ENCODE measurements at regions not wholly inside any gene's neighbourhood (a gene's known extent, or its start where the extent isn't known, plus 50 kb on each side); places are given as distances from the start of the nearest gene placed in this dataset.
"Not testable (repeated sequence)": the region's sequence is repeated elsewhere in the genome, so short reads cannot be mapped to it uniquely, and the experiment has no call there.

DNA sequence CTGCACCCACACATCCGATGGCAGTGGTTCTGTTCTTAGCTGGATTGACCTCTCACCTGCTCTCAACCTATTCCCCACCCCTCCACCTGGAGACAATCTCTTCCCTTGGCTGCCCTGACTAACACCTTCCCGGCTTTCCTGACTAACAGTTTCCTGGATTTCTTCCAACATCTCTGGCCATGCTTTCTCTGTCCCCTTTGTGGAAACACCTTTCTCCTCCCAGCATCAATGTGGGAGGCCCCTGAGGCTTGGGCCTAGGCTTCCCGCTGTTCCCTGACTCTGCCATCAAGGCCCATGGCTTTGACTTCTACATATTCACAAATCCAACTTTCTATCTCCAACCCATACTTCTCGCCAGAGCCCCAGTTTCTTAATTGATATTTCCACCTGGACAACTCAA is 142.8 kb upstream of the ATP2B2 start (continued):
- TF ChIP-seq, protein P1, sequence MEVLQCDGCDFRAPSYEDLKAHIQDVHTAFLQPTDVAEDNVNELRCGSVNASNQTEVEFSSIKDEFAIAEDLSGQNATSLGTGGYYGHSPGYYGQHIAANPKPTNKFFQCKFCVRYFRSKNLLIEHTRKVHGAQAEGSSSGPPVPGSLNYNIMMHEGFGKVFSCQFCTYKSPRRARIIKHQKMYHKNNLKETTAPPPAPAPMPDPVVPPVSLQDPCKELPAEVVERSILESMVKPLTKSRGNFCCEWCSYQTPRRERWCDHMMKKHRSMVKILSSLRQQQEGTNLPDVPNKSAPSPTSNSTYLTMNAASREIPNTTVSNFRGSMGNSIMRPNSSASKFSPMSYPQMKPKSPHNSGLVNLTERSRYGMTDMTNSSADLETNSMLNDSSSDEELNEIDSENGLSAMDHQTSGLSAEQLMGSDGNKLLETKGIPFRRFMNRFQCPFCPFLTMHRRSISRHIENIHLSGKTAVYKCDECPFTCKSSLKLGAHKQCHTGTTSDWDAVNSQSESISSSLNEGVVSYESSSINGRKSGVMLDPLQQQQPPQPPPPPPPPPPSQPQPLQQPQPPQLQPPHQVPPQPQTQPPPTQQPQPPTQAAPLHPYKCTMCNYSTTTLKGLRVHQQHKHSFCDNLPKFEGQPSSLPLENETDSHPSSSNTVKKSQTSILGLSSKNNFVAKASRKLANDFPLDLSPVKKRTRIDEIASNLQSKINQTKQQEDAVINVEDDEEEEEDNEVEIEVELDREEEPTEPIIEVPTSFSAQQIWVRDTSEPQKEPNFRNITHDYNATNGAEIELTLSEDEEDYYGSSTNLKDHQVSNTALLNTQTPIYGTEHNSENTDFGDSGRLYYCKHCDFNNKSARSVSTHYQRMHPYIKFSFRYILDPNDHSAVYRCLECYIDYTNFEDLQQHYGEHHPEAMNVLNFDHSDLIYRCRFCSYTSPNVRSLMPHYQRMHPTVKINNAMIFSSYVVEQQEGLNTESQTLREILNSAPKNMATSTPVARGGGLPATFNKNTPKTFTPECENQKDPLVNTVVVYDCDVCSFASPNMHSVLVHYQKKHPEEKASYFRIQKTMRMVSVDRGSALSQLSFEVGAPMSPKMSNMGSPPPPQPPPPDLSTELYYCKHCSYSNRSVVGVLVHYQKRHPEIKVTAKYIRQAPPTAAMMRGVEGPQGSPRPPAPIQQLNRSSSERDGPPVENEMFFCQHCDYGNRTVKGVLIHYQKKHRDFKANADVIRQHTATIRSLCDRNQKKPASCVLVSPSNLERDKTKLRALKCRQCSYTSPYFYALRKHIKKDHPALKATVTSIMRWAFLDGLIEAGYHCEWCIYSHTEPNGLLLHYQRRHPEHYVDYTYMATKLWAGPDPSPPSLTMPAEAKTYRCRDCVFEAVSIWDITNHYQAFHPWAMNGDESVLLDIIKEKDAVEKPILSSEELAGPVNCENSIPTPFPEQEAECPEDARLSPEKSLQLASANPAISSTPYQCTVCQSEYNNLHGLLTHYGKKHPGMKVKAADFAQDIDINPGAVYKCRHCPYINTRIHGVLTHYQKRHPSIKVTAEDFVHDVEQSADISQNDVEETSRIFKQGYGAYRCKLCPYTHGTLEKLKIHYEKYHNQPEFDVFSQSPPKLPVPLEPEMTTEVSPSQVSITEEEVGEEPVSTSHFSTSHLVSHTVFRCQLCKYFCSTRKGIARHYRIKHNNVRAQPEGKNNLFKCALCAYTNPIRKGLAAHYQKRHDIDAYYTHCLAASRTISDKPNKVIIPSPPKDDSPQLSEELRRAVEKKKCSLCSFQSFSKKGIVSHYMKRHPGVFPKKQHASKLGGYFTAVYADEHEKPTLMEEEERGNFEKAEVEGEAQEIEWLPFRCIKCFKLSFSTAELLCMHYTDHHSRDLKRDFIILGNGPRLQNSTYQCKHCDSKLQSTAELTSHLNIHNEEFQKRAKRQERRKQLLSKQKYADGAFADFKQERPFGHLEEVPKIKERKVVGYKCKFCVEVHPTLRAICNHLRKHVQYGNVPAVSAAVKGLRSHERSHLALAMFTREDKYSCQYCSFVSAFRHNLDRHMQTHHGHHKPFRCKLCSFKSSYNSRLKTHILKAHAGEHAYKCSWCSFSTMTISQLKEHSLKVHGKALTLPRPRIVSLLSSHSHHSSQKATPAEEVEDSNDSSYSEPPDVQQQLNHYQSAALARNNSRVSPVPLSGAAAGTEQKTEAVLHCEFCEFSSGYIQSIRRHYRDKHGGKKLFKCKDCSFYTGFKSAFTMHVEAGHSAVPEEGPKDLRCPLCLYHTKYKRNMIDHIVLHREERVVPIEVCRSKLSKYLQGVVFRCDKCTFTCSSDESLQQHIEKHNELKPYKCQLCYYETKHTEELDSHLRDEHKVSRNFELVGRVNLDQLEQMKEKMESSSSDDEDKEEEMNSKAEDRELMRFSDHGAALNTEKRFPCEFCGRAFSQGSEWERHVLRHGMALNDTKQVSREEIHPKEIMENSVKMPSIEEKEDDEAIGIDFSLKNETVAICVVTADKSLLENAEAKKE (CRISPR knock-in tag; IDR thresholded peaks at IDR 0.05): no peak
- no peak for TF ChIP-seq NANOG (IDR thresholded peaks at IDR 0.05; ENCODE audit: borderline replicate concordance)

DNA sequence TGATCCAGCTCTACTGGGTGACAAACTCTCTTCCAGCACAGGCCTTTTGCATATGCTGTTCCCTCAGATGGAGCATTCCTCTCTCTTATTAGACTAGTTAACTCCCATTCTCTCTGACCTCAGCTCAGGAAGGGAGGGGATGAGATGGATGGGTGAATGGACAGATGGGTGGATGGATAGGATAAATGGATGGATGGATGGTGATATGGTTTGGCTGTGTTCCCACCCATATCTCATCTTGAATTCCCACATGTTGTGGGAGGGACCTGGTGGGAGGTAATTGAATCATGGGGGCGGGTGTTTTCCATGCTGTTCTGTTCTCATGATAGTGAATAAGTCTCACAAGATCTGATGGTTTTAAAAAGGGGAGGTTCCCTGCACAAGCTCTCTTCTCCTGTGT is 144.1 kb upstream of the ATP2B2 start:
- H3K27me3 Mint-ChIP-seq (ENCODE audit: insufficient read depth, low read depth, poor library complexity); ATAC-seq; H3K36me3 ChIP-seq (ENCODE audit: insufficient read depth); H2AFZ ChIP-seq; H3K4me1 ChIP-seq (ENCODE audit: insufficient read depth); H3K27ac Mint-ChIP-seq; H3K9me3 Mint-ChIP-seq; H3K4me1 Mint-ChIP-seq; H3K4me3 Mint-ChIP-seq; H3K36me3 Mint-ChIP-seq (ENCODE audit: low read depth); H3K27ac ChIP-seq (ENCODE audit: low read depth); H3K4me2 ChIP-seq; DNase-seq (ENCODE audit: low spot score); H4K20me1 ChIP-seq (replicated peaks; ENCODE audit: insufficient read depth); H3K4me3 ChIP-seq; H3K9me2 ChIP-seq (ENCODE audit: insufficient read depth); H3K27me3 ChIP-seq (ENCODE audit: insufficient read depth); H3K79me2 ChIP-seq (replicated peaks; ENCODE audit: insufficient read depth); H3F3A ChIP-seq (replicated peaks; ENCODE audit: low read depth): not testable (repeated sequence)

DNA sequence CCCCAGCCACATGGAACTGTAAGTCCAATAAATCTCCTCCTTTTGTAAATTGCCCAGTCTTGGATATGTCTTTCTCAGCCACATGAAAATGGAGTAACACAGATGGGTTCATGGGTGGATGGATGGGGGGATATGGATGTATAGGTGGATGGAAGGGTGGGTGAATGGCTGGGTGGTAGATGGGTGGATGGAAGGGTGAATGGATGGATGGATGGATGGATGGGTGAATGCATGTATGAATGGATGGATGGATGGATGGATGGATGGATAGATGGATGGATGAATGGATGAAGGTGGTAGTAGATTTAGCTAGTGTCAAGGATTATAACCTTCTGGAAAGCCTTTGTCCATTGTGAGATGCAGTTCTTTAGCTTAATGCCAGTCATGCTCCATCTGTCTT is 146.1 kb upstream of the ATP2B2 start:
- H3K4me3 Mint-ChIP-seq: no peak overlapping the region
- Histone ChIP-seq H3K4me2 (no peak overlapping the region), H3F3A (replicated peaks; ENCODE audit: low read depth) (no peaks in the 10 kb centered on the region), H3K27me3 (ENCODE audit: insufficient read depth) (no peaks in the 10 kb centered on the region), H3K27ac (ENCODE audit: low read depth) (no peak overlapping the region), H3K4me3 (no peak overlapping the region), H3K9me2 (ENCODE audit: insufficient read depth) (no peaks in the 10 kb centered on the region), H3K4me1 (ENCODE audit: insufficient read depth) (peaks cover 11% of the 10 kb centered on the region; the same call in 1 of the 2 replicates), H2AFZ (no peak overlapping the region), H4K20me1 (replicated peaks; ENCODE audit: insufficient read depth) (no peaks in the 10 kb centered on the region), H3K79me2 (replicated peaks; ENCODE audit: insufficient read depth) (no peaks in the 10 kb centered on the region), H3K36me3 (ENCODE audit: insufficient read depth) (no peaks in the 10 kb centered on the region)
- no peaks in the 10 kb centered on the region for H3K36me3 Mint-ChIP-seq (ENCODE audit: low read depth)
- DNase-seq (ENCODE audit: low spot score): no peak
- peaks cover 17% of the 10 kb centered on the region for H3K4me1 Mint-ChIP-seq
- peaks cover 2% of the 10 kb centered on the region for H3K27me3 Mint-ChIP-seq (ENCODE audit: insufficient read depth, low read depth, poor library complexity)
- peaks cover 4% of the 10 kb centered on the region; the same call in 2 of the 3 replicates for H3K9me3 Mint-ChIP-seq
- H3K27ac Mint-ChIP-seq: no peak overlapping the region
- ATAC-seq: no peak
- no peak for TF ChIP-seq EZH2phosphoT487 (IDR thresholded peaks at IDR 0.05; ENCODE audit: unreplicated experiment)
- TF ChIP-seq EZH2 (IDR thresholded peaks at IDR 0.05; ENCODE audit: low read depth, unreplicated experiment): no peak
- no peak for TF ChIP-seq ZNF114 (CRISPR knock-in tag; IDR thresholded peaks at IDR 0.05)
- TF ChIP-seq, protein P2, sequence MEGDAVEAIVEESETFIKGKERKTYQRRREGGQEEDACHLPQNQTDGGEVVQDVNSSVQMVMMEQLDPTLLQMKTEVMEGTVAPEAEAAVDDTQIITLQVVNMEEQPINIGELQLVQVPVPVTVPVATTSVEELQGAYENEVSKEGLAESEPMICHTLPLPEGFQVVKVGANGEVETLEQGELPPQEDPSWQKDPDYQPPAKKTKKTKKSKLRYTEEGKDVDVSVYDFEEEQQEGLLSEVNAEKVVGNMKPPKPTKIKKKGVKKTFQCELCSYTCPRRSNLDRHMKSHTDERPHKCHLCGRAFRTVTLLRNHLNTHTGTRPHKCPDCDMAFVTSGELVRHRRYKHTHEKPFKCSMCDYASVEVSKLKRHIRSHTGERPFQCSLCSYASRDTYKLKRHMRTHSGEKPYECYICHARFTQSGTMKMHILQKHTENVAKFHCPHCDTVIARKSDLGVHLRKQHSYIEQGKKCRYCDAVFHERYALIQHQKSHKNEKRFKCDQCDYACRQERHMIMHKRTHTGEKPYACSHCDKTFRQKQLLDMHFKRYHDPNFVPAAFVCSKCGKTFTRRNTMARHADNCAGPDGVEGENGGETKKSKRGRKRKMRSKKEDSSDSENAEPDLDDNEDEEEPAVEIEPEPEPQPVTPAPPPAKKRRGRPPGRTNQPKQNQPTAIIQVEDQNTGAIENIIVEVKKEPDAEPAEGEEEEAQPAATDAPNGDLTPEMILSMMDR (conservative IDR thresholded peaks at IDR 0.05; ENCODE audit: low read depth in 2 of 2): no peak
- TF ChIP-seq NANOG (IDR thresholded peaks at IDR 0.05; ENCODE audit: borderline replicate concordance): no peak
- TF ChIP-seq CREB1 (CRISPR knock-in tag; IDR thresholded peaks at IDR 0.05; ENCODE audit: low read depth): no peak
- TF ChIP-seq, protein P3, sequence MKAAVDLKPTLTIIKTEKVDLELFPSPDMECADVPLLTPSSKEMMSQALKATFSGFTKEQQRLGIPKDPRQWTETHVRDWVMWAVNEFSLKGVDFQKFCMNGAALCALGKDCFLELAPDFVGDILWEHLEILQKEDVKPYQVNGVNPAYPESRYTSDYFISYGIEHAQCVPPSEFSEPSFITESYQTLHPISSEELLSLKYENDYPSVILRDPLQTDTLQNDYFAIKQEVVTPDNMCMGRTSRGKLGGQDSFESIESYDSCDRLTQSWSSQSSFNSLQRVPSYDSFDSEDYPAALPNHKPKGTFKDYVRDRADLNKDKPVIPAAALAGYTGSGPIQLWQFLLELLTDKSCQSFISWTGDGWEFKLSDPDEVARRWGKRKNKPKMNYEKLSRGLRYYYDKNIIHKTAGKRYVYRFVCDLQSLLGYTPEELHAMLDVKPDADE (IDR thresholded peaks at IDR 0.05): no peak
- TF ChIP-seq POLR2AphosphoS5 (IDR thresholded peaks at IDR 0.05; ENCODE audit: low read depth): no peak
- no peak for TF ChIP-seq JUNB (IDR thresholded peaks at IDR 0.05; ENCODE audit: unreplicated experiment)
- no peak for TF ChIP-seq ZNF331 (CRISPR knock-in tag; IDR thresholded peaks at IDR 0.05; ENCODE audit: low read depth)
